ENCODE measurements at regions not wholly inside any gene's neighbourhood (a gene's known extent, or its start where the extent isn't known, plus 50 kb on each side); places are given as distances from the start of the nearest gene placed in this dataset.

- TF ChIP-seq CTCF (IDR thresholded peaks at IDR 0.05; ENCODE audit: low read length) (no peak), EZH2 (IDR thresholded peaks at IDR 0.05; ENCODE audit: borderline replicate concordance, low read length) (no peak)
Observed at GRCh38 chr3:10648181-10648580, 142.8 kb upstream of the ATP2B2 start.

Measured in OCI-LY1 (cell line).